GM19240 (cell line): ENCODE measurements at regions not wholly inside any gene's neighbourhood (a gene's known extent, or its start where the extent isn't known, plus 50 kb on each side); places are given as distances from the start of the nearest gene placed in this dataset.
"Not testable (repeated sequence)": the region's sequence is repeated elsewhere in the genome, so short reads cannot be mapped to it uniquely, and the experiment has no call there.

Experiments used
- DNase-seq: peaks from one replicate; pipeline ENCODE4 v3.0.0; 2011; ENCODE audit warnings: low spot score; ENCODE audit not compliant: insufficient read length

DNA sequence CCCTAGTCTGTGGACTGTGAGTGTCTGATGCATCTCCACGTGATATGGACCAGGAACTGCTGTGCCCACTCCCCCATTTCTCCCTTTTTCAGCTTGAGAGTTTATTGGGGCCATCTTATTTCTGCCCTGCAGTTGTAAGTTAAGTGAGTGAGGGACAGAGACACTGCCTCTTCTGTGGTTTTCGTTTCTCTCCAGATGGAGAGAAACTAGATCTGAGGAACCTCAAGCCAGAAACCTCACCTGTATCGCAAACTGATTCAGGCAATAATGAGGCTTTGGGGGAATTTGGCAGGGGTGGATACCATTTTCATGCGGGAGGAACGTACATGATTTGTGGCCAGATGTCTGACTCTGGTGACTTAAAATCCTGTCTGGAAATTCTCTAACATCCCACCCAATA is 641.7 kb downstream of the TNS3 start:
- DNase-seq = no peak

DNA sequence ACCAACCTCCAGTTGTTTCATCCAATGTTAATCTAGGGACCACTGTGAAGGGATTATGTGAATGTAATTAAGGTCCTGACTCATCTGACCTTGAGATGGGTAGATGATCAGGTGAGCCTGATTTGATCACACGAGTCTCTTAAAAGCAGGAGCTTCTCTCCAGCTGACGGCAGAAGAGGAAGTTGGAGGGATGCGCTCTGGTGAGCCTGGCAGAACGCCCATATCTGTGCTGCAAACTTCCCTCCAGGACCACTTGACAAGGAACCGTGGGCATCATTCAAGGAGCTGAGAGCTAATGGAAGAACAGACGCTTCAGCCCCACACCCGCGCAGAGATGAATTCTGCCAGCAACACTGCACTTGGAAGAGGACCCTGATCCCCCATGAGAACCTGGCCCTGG is 642.4 kb downstream of the TNS3 start:
- DNase-seq = no peak

DNA sequence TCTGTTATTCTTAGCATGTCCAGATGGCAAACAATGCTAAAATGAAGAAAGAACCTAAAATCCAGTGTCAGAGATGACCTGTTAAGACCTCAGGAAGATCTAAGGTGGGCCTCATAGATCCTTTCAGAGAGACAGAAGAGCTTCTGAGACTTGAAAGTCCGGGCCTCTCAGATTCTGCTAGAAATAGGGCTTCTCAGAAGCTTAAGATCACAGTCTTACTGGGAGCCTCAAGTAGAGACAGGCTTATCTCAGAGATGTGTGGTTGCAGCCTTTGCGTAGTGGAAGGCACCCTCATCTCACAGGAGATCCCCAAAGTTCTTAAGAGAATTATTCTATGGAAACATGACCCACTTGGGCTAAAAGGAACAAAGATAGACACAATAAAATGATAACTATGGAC is 642.8 kb downstream of the TNS3 start:
- no peak for DNase-seq

DNA sequence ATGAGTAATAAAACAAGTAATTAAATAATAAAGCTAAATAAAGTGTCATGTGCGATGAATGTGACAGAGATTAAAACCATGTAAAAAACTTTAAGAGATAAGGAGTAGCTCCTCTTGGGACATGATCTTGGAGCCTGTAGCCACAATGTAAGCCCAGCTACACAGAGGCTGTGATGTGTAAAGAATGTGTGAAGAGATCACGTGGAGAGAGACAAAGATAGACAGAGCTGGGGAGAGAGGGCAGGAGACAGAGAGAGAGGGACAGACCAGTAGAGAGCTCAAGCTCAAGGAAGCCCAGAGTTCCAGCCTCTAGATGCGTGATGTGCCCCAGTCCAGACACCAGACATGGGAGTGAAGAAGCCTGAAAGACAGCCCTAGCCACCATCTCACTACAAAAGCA is 644.1 kb downstream of the TNS3 start:
- no peak for DNase-seq

DNA sequence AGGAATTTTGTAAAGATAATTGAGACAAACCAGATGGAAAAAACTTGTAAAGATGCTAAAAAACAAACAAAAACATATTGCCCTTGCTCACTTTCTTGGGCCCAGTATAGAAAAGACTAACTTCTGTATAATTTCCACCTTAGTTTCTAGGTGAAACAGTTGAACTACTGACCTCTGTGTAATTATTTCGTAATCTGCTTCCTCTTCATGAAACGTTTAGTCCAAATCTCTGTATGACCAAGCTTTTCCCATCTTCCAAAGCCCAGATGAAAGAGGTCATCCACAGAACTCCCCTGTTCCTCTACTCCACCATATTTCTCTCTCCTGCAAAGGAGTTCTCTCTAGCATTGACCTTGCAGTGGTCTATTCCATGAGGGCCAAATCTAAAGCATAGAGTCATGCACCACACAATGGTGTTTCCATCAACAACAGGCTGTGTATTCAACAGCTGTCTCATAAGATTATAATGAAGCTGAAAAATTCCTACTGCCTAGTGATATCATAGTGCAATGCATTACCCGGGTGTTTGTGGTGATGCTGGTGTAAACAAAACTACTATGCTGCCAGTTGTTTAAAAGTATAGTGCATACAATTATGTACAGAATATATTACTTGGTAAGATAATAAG is 647.6 kb downstream of the TNS3 start:
- no peak for DNase-seq

GRCh38 chr7:46933596-46933995 is 648.3 kb downstream of the TNS3 start:
- DNase-seq = no peak

DNA sequence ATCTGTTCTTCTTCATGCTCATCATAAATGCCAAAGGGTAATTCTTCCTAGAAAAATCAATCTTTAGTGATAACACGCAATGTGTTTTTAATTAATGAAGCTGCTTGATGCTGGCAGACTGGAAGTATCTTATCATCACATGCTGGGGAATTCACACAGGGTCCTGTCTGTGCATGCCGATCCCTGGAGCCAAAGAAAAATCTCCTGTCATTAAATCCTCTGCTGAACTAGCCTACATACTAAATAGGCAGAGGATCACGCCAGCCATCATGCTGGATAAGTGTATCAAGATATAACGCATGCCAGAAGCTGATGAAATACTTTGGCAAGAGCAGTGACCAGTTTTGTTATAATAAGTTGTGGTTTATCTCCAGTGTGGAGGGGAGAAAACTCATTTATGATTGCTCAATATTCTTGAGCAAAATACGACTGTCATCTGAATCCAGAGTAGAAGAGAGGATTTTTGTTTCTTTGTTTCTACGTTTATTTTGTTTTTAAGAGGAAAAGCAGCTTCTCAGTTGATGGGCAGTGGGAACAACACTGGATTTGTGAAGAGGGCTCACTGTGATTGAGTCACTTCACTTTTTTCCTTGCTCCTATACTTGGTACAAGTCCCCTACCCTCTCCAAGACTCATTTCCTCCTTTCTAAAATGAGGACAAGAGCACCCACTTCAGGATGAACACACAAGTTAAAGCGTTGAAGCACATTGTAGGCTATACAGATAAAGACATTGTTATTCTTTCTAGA is 649.1 kb downstream of the TNS3 start:
- no peak for DNase-seq

DNA sequence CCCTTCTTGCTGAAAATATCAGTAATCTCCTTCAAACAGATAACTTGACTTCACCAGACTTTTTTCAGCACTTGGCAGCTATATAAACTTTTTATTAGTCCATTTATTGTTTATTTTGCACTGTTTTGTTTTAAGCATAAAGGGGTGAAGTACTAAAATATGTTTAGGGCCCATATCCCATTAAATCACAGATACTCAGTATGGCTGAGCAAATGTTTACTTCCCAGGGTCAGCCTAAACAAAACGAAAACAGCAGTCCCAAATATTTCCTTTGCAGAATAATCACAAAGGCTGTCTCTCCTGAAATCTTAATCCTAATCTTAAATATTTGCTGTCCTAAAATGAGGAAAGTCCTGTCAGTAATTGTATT is 649.6 kb downstream of the TNS3 start:
- no peak for DNase-seq

DNA sequence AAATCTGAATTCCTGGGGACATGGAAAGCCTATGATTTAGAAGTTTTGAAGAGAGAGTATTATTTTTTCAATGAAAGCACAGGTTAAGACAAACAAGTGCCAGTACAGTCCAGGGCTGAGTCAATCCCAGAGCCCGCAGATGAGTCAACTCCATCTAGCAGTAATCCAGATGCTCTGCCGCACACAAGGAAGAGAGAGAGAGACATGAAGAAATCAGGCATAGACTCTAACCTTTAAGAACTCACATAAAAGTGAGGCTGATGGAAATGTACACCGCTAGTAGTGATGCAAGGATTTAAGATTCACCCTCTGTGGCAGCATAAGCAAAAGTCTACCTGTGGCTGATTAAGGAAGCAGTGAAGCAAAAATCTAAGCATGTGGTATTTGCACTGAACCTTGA is 651.5 kb downstream of the TNS3 start:
- DNase-seq = no peak

GRCh38 chr7:46929359-46929758 is 652.6 kb downstream of the TNS3 start:
- DNase-seq = no peak

DNA sequence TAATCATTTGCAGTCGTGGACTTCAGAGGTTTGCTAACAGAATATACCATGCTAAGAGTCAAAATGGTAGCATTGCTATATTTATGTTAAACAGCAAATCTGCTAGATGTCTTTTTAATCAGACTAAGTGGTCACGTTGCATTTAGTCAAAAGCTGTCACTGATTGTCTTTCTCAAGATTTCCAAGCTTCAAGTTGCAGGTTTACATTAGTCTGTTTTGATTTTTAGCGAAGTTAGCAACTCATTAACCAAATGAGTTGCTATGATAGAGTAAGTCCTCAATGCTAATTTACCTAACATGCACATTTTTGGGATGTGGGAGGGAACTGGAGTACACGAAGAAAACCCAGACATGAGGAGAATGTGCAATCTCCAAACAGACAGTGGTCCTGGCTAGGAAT is 653.2 kb downstream of the TNS3 start:
- no peak for DNase-seq

DNA sequence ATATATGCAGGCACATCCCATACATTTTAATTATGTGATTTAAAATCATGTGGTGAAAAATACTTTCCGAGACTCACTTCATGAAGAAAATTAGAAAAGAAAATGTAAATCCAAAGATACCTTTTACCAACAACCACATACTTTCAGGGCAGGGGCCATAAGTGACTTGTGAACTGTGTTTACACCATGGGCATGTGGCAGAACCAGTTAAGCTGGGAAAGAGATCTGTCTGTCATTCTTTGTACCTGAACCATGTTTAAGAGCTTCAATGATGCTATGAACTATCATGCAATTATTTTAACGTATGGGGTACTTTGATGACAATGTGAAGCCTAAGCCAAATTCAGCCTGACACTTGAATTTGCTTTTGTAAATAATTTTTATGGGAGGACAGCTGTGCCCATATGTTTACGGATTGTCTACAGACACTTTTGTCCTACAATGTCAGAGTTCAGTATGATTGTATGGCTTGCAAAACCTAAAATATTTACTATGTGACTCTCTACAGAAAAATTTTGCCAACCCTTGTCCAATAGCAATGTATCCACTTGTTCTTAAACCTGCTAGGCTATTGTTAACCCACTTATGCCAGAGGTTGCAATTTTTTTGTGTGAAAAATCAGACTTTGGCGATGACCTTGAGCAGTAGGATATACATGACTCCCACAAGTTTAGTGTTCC is 654.6 kb downstream of the TNS3 start:
- no peak for DNase-seq

DNA sequence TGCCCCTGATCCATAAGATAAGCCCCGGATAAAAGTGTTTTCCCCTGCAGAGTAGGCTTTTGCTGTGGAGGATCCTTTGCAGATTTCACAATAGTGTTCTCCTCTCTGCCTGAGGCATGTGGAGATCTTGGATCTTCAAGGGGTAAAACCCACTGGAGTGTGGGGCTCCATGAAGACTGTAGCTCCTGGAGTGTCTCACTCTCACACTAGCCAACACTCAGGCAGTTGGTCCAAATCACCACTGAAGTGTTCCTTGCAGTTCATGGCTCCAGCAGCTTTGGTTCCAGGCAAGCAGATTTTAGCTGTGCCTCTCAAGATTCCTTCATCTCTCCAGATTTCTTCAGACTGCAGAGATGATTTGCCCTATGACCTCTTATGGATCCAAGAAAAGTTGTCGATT is 665.3 kb downstream of the TNS3 start:
- DNase-seq = no peak

DNA sequence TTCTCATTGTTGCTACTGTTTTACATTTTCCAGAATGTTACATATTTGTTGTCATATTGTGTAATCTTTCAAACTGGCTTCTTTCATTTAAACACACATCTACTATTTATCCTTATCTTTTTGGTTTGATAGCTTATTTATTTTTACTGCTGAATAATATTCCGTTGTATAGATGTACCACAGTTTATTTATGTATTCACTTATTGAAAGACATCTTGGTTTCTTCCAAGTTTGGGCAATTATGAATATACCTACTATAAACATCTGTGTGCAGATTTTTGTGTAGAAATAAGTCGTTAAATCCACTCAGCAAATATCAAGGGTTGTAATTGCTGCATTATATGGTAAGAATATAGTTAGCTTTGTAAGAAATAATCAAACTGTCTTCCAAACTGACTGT is 669.2 kb downstream of the TNS3 start:
- no peak for DNase-seq

DNA sequence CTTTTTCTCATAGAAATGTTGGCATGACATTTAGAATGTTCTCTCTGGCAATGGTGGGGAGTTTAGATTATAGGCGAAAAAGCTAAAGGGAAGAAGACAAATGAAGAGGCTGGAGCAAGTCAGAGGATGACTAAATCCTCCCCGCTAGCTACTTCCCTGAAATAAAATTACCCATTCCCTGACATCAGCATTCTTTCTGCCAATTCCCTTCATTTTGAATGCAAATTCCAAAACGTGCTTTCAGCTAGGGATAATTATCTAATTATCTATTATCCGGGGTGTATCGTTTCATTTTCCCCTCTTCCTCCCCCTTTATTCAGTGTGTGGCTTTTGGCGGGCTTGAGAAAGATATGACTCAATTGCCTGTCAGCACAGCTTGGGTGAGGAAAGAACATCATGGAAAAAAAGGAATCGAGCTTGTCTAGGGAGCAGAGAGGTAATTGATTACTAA is 672.3 kb downstream of the TNS3 start:
- DNase-seq = no peak

DNA sequence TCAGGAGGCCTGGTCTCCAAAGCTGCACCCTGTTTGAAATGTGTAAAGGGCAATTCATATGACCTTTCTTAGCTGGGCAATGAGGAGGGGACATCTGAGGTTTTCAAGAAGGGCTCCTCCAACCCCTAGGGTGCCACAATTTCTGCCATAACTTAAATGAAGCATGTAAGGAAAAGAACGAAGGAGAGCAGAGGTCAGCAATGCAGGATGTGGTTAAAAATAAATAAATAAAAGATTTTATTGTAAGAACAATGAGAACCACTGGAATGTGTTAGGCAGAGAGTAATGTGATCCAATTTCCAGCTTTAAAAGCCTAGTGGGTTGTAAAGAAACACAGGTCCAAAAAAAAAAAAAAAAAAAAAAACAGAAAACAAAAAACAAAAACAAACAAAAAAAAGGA is 673.1 kb downstream of the TNS3 start:
- DNase-seq = no peak

- DNase-seq = not testable (repeated sequence)
Measured at GRCh38 chr7:46904523-46904922, 677.4 kb downstream of the TNS3 start.

DNA sequence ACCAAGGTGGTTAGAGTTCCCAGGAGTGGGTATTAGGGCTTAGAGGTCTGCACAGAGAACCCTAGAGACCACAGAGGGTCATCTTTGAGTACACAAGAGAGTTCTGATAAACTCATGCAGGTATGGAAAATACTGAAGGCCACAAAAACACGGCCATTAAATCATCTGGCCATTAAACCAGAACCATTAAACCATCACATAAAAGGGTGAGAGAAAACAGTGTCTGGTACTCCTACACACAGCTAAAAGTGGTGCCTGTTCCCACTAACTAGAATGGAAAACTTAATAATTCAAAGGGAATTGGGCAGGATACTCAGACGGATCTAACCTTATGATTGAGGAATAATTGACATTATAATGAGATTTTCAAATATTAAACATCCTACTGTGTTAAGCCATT is 679.4 kb downstream of the TNS3 start:
- no peak for DNase-seq

- DNase-seq = no peak
Measured at GRCh38 chr7:46900312-46901263, 681.3 kb downstream of the TNS3 start.

DNA sequence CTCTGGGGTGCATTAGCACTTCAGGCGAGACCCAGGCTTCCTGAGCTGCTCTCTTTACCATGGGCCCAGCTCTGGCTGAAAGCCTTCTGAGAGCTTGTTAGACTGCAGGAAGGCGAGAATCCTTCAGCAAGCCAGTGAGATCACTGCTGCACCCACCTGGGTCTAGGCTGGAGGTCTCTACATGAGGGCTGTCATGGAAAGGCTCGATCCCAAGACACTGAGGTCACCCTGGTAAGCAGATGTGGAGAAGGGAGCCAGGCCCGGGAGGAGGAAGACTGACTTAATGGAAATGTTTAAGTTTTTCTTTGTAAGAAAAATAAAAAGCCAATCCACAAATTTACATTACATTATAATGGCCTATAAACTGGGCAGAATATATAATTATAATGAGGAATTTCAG is 684.5 kb downstream of the TNS3 start:
- DNase-seq = no peak

- DNase-seq = no peak
Measured at GRCh38 chr7:46886669-46887374, 695.1 kb downstream of the TNS3 start.
